A673 (cell line): ENCODE measurements at regions not wholly inside any gene's neighbourhood (a gene's known extent, or its start where the extent isn't known, plus 50 kb on each side); places are given as distances from the start of the nearest gene placed in this dataset.

Experiments used
- BruUV-seq: library from RNA; stranded (reverse); fragments of 400-500 nt; replicated peaks from 2 replicates; lab custom pipeline; 2021; lab: Mats Ljungman, UMichigan
- CTCF ChIA-PET: fragments of 300-600 bp; sonication (Branson Sonifier 250); formaldehyde crosslinking; loops from one replicate; lab custom pipeline; 2022; ENCODE audit warnings: antibody characterized with exemption; lab: Charles Lee
- POLR2A ChIA-PET: fragments of 300-600 bp; sonication (Branson Sonifier 250); formaldehyde crosslinking; loops from one replicate; lab custom pipeline; 2022; ENCODE audit warnings: antibody characterized with exemption; ENCODE audit not compliant: low non-redundant PET; lab: Charles Lee
- DNase-seq: peaks from one replicate; pipeline ENCODE4 v3.0.0-alpha.2; 2015; ENCODE audit warnings: low spot score
- H3K27ac ChIP-seq: fragments of 200-600 bp; sonication (generic); 2 replicates; pipeline ENCODE4 v1.5.1; 2016; ENCODE audit warnings: mixed run types, low read depth, mild to moderate bottlenecking, mixed read lengths, antibody characterized with exemption, low read length; ENCODE audit not compliant: poor library complexity, severe bottlenecking
- H3K27me3 ChIP-seq: fragments of 200-600 bp; sonication (generic); replicated peaks from 2 replicates; pipeline ENCODE4 v1.6.1; 2017; ENCODE audit warnings: mixed run types, low read depth, mild to moderate bottlenecking, mixed read lengths, antibody characterized with exemption, low read length; ENCODE audit not compliant: insufficient read depth, poor library complexity
- H3K36me3 ChIP-seq: fragments of 200-600 bp; sonication (generic); 2 replicates; pipeline ENCODE4 v1.6.1; 2016; ENCODE audit warnings: mixed run types, mild to moderate bottlenecking, mixed read lengths, antibody characterized with exemption, low read length; ENCODE audit not compliant: insufficient read depth, poor library complexity, severe bottlenecking
- H3K4me1 ChIP-seq: fragments of 200-600 bp; sonication (generic); 2 replicates; pipeline ENCODE4 v1.6.1; 2017; ENCODE audit warnings: mixed run types, mild to moderate bottlenecking, mixed read lengths, antibody characterized with exemption, low read length; ENCODE audit not compliant: insufficient read depth, poor library complexity, severe bottlenecking
- H3K4me3 ChIP-seq: fragments of 200-600 bp; sonication (generic); 2 replicates; pipeline ENCODE4 v1.5.1; 2016; ENCODE audit warnings: low read depth, mixed run types, mild to moderate bottlenecking, mixed read lengths, low read length; ENCODE audit not compliant: poor library complexity, severe bottlenecking
- H3K9me3 ChIP-seq: fragments of 200-600 bp; sonication (generic); 2 replicates; pipeline ENCODE4 v1.6.1; 2016; ENCODE audit warnings: mixed run types, low read depth, mild to moderate bottlenecking, mixed read lengths, antibody characterized with exemption, low read length; ENCODE audit not compliant: poor library complexity, severe bottlenecking
- CTCF ChIP-seq: fragments of 300-800, 200-600 bp; sonication (generic); conservative IDR thresholded peaks from 2 replicates; pipeline ENCODE4 v1.5.1; 2017; ENCODE audit warnings: low read depth, mild to moderate bottlenecking, antibody characterized with exemption, low read length, moderate library complexity, mixed read lengths
- EZH2 ChIP-seq: fragments of 200-600 bp; sonication (generic); IDR thresholded peaks from 2 replicates; pipeline ENCODE4 v1.6.1; 2017; ENCODE audit warnings: borderline replicate concordance, low read depth, mild to moderate bottlenecking, mixed read lengths, antibody characterized with exemption, low read length; ENCODE audit not compliant: poor library complexity, severe bottlenecking
- intact Hi-C: fragments of 100-400 bp; cut with micrococcal nuclease; formaldehyde crosslinking; loops from one replicate; pipeline ENCODE4 v1.10.0; 2022; ENCODE audit not compliant: unreplicated experiment

- intact Hi-C loops = no loop called here
- no peaks in the 10 kb centered on the region for H3K27me3 ChIP-seq
- ChIA-PET CTCF (no interaction called here), POLR2A (no interaction called here)
- no peak overlapping the region for H3K4me3 ChIP-seq
- H3K4me1 ChIP-seq = no peaks in the 10 kb centered on the region
- TF ChIP-seq CTCF (no peak), EZH2 (no peak)
- H3K27ac ChIP-seq = no peak overlapping the region
- DNase-seq = no peak
- BruUV-seq = no TSS peak
- no peaks in the 10 kb centered on the region for H3K9me3 ChIP-seq
- H3K36me3 ChIP-seq = no peaks in the 10 kb centered on the region
These were observed 184.8 kb upstream of the SASH1 start for GRCh38 chr6:148157841-148158240.

GRCh38 chr6:148164645-148165044, 178.0 kb upstream of the SASH1 start:
- Histone ChIP-seq H3K4me1 (no peaks in the 10 kb centered on the region), H3K27ac (no peak overlapping the region), H3K4me3 (no peak overlapping the region), H3K9me3 (no peaks in the 10 kb centered on the region), H3K36me3 (no peaks in the 10 kb centered on the region), H3K27me3 (no peaks in the 10 kb centered on the region)
- ChIA-PET CTCF (no interaction called here), POLR2A (no interaction called here)
- intact Hi-C loops = loop anchor here (10.0 kb wide), 1 partner anchor 380 kb away; no protein-coding TSS in a partner anchor
- TF ChIP-seq CTCF (no peak), EZH2 (no peak)
- BruUV-seq = no TSS peak
- no peak for DNase-seq

GRCh38 chr6:148166339-148166968, 176.2 kb upstream of the SASH1 start:
- H3K4me1 ChIP-seq = no peaks in the 10 kb centered on the region
- intact Hi-C loops = loop anchor here (1.0 to 10.0 kb wide), 3 partner anchors 382 to 775 kb away; no protein-coding TSS in a partner anchor
- H3K27ac ChIP-seq = no peak overlapping the region
- H3K9me3 ChIP-seq = no peaks in the 10 kb centered on the region
- H3K4me3 ChIP-seq = no peak overlapping the region
- no TSS peak for BruUV-seq
- CTCF ChIA-PET = interaction anchor here (0.6 to 1.3 kb wide), 2 partner anchors 13 to 660 kb away, joined by 4 to 8 read pairs; no protein-coding TSS in a partner anchor
- TF ChIP-seq EZH2 (no peak), CTCF (peak; percentile 77)
- POLR2A ChIA-PET = no interaction called here
- H3K27me3 ChIP-seq = no peaks in the 10 kb centered on the region
- H3K36me3 ChIP-seq = no peaks in the 10 kb centered on the region
- peak; percentile 77 for DNase-seq
